Testis (tissue), 2 donors: ENCODE measurements at regions not wholly inside any gene's neighbourhood (a gene's known extent, or its start where the extent isn't known, plus 50 kb on each side); places are given as distances from the start of the nearest gene placed in this dataset.

Experiments
- POLR2A ChIP-seq: fragments of 450-650 bp; IDR thresholded peaks from one replicate; pipeline ENCODE4 v1.6.1; 2017; ENCODE audit warnings: antibody characterized with exemption, mild to moderate bottlenecking, moderate library complexity
- TF ChIP-seq, protein P1 (sequence below), 3 experiments: fragments of 450-650 bp in 2 of 3; fragments of 200-600 bp in 1 of 3; sonication (generic) in 1 of 3; IDR thresholded peaks; one replicate each; pipeline ENCODE4 v1.5.1; 2016 to 2019; ENCODE audit warnings: antibody characterized with exemption in 3 of 3, mild to moderate bottlenecking in 2 of 3, moderate library complexity in 1 of 3

DNA sequence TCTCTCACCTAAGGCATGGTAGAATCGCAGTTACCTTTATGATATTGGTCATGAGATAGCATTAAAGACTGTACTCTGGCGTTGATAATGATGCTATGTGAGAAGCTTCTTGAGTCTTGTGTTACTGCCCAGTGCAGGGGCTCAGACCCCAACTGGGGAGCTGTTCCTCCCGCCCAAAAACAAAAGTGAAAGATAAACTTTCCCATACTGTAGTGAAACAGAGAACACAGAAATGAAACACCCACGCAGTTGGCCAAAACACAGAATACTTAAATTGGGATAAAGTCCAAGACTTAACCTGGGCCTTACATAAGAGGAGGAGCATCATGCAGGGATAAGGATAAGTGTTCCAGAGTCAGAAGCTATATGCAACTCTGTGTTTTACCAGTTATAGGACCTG, 130.6 kb downstream of the HHIPL2 start:
- TF ChIP-seq, protein P1, sequence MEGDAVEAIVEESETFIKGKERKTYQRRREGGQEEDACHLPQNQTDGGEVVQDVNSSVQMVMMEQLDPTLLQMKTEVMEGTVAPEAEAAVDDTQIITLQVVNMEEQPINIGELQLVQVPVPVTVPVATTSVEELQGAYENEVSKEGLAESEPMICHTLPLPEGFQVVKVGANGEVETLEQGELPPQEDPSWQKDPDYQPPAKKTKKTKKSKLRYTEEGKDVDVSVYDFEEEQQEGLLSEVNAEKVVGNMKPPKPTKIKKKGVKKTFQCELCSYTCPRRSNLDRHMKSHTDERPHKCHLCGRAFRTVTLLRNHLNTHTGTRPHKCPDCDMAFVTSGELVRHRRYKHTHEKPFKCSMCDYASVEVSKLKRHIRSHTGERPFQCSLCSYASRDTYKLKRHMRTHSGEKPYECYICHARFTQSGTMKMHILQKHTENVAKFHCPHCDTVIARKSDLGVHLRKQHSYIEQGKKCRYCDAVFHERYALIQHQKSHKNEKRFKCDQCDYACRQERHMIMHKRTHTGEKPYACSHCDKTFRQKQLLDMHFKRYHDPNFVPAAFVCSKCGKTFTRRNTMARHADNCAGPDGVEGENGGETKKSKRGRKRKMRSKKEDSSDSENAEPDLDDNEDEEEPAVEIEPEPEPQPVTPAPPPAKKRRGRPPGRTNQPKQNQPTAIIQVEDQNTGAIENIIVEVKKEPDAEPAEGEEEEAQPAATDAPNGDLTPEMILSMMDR (IDR thresholded peaks at IDR 0.05), result no peak
- no peak for TF ChIP-seq POLR2A
